HepG2 (cell line): ENCODE measurements at regions not wholly inside any gene's neighbourhood (a gene's known extent, or its start where the extent isn't known, plus 50 kb on each side); places are given as distances from the start of the nearest gene placed in this dataset.

Experiments
- ATAC-seq: fragments of 200-7000 bp; cut with Tn5 transposase; 3 replicates; pipeline ENCODE4 v1.9.1; 2020; ENCODE audit warnings: mild to moderate bottlenecking, moderate library complexity
- BruUV-seq: library from RNA; stranded (reverse); fragments of 400-500 nt; replicated peaks from 2 replicates; lab custom pipeline; 2021; lab: Mats Ljungman, UMichigan
- CTCF ChIA-PET: fragments of 300-600 bp; formaldehyde crosslinking; extraction: SDS; loops from one replicate; lab custom pipeline; 2021; ENCODE audit warnings: low total read pairs, inconsistent platforms, low intra/inter-chr PET ratio; lab: Yijun Ruan, JAX
- POLR2A ChIA-PET: fragments of 350-600 bp; sonication (Branson Sonifier 250); formaldehyde crosslinking; loops from one replicate; lab custom pipeline; 2020; ENCODE audit warnings: antibody characterized with exemption, inconsistent platforms; lab: Yijun Ruan, JAX
- DNase-seq: peaks from one replicate; pipeline ENCODE4 v3.0.0-alpha.2; 2015; ENCODE audit warnings: low spot score
- FAIRE-seq: peaks from 3 replicates; lab custom pipeline; 2011; peaks lifted over from hg19 to GRCh38; lab: Jason Lieb, UNC
- H2AFZ ChIP-seq: one replicate; pipeline ENCODE4 v1.6.1; 2011; ENCODE audit warnings: low read length, inconsistent platforms
- H3K27ac ChIP-seq: fragments of 300-600 bp; 3 replicates; pipeline ENCODE4 v1.8.0; 2011; ENCODE audit warnings: mixed run types, mild to moderate bottlenecking, mixed read lengths, low read length, inconsistent platforms; ENCODE audit not compliant: insufficient read depth; ENCODE audit errors: extremely low read length
- H3K27me3 ChIP-seq, 2 experiments: fragments of 200-600 bp in 1 of 2; 2 replicates in 1 of 2; 3 replicates in 1 of 2; pipeline versions ENCODE4 v1.6.0 to v1.8.0; 2011; ENCODE audit warnings: low read length in 2 of 2, mild to moderate bottlenecking in 2 of 2, moderate library complexity in 2 of 2, inconsistent platforms in 1 of 2; ENCODE audit not compliant: insufficient read depth in 2 of 2, control insufficient read depth in 1 of 2
- H3K36me3 ChIP-seq, 2 experiments: fragments of 200-600 bp in 1 of 2; replicated peaks in 1 of 2; 2 replicates in 1 of 2; 3 replicates in 1 of 2; pipeline versions ENCODE4 v1.5.1 to v1.8.0; 2011; ENCODE audit warnings: low read length in 2 of 2, inconsistent platforms in 1 of 2; ENCODE audit not compliant: insufficient read depth in 2 of 2, control insufficient read depth in 1 of 2
- H3K4me1 ChIP-seq: 2 replicates; pipeline ENCODE4 v1.5.1; 2012; ENCODE audit warnings: low read length, inconsistent platforms; ENCODE audit not compliant: insufficient read depth
- H3K4me2 ChIP-seq: 2 replicates; pipeline ENCODE4 v1.6.0; 2011; ENCODE audit warnings: low read depth, low read length, inconsistent platforms
- H3K4me3 ChIP-seq, 3 experiments: fragments of 200-600 bp in 1 of 3; sonication (generic), shearing (Covaris generic) in 1 of 3; replicated peaks in 1 of 3; 2 replicates each; pipeline ENCODE4 v1.5.1; 2011 to 2016; ENCODE audit warnings: low read length in 3 of 3, inconsistent platforms in 2 of 3, low read depth in 2 of 3, mild to moderate bottlenecking in 2 of 3, control low read depth in 1 of 3, mixed read lengths in 1 of 3; ENCODE audit not compliant: insufficient read depth in 1 of 3
- H3K79me2 ChIP-seq: one replicate; pipeline ENCODE4 v1.6.1; 2011; ENCODE audit warnings: low read length, inconsistent platforms; ENCODE audit not compliant: insufficient read depth
- H3K9ac ChIP-seq: 2 replicates; pipeline ENCODE4 v1.6.0; 2011; ENCODE audit warnings: mild to moderate bottlenecking, low read depth, low read length, inconsistent platforms; ENCODE audit not compliant: insufficient read depth
- H3K9me3 ChIP-seq: 2 replicates; pipeline ENCODE4 v1.5.1; 2012; ENCODE audit warnings: mild to moderate bottlenecking, low read length
- H4K20me1 ChIP-seq: 2 replicates; pipeline ENCODE4 v1.6.0; 2011; ENCODE audit warnings: inconsistent platforms, mild to moderate bottlenecking, low read length, moderate library complexity; ENCODE audit not compliant: insufficient read depth
- EED ChIP-seq: sonication (generic); formaldehyde crosslinking; IDR thresholded peaks from 2 replicates; pipeline ENCODE4 v1.5.0; 2020; ENCODE audit warnings: mild to moderate bottlenecking, missing genetic modification reagents
- NCOA5 ChIP-seq: sonication (generic); formaldehyde crosslinking; IDR thresholded peaks from 2 replicates; pipeline ENCODE4 v1.4.0; 2020; ENCODE audit warnings: missing genetic modification reagents
- NFIB ChIP-seq: sonication (generic); formaldehyde crosslinking; IDR thresholded peaks from 2 replicates; pipeline ENCODE4 v1.9.0; 2021; ENCODE audit warnings: missing genetic modification reagents, mild to moderate bottlenecking, borderline replicate concordance
- NR3C1 ChIP-seq: sonication (generic); formaldehyde crosslinking; IDR thresholded peaks from 2 replicates; pipeline ENCODE4 v1.4.0; 2020; ENCODE audit warnings: missing genetic modification reagents
- RAD21 ChIP-seq: fragments of 450-650 bp; formaldehyde crosslinking; IDR thresholded peaks from 2 replicates; pipeline ENCODE4 v1.5.0; 2020; ENCODE audit warnings: mild to moderate bottlenecking
- RFX3 ChIP-seq: IDR thresholded peaks from 2 replicates; pipeline ENCODE4 v1.6.1; 2016; ENCODE audit warnings: missing biosample characterization, missing genetic modification reagents
- SCMH1 ChIP-seq: sonication (generic); formaldehyde crosslinking; IDR thresholded peaks from 2 replicates; pipeline ENCODE4 v1.9.0; 2021; ENCODE audit warnings: missing genetic modification reagents, mild to moderate bottlenecking, borderline replicate concordance
- SIN3A ChIP-seq: IDR thresholded peaks from 2 replicates; pipeline ENCODE4 v1.6.1; 2011; ENCODE audit warnings: low read depth, mild to moderate bottlenecking, control low read depth, low read length, borderline replicate concordance
- SOX13 ChIP-seq, 3 experiments: fragments of 450-650 bp in 1 of 3; sonication (generic) in 1 of 3; formaldehyde crosslinking in 1 of 3; IDR thresholded peaks in 2 of 3; conservative IDR thresholded peaks in 1 of 3; 2 replicates each; pipeline versions ENCODE4 v1.5.0 to v1.6.1; 2016 to 2020; ENCODE audit warnings: antibody characterized with exemption in 1 of 3, mild to moderate bottlenecking in 1 of 3, missing compliant biosample characterization in 1 of 3, missing genetic modification reagents in 1 of 3, moderate library complexity in 1 of 3
- TP53 ChIP-seq: sonication (generic); formaldehyde crosslinking; conservative IDR thresholded peaks from 2 replicates; pipeline ENCODE4 v1.4.0; 2020; ENCODE audit warnings: missing genetic modification reagents
- ZFP41 ChIP-seq: sonication (generic); formaldehyde crosslinking; IDR thresholded peaks from 2 replicates; pipeline ENCODE4 v1.4.0; 2020; ENCODE audit warnings: mild to moderate bottlenecking, missing genetic modification reagents, borderline replicate concordance
- ZIK1 ChIP-seq: sonication (generic); formaldehyde crosslinking; IDR thresholded peaks from 2 replicates; pipeline ENCODE4 v1.5.0; 2020; ENCODE audit warnings: mild to moderate bottlenecking, low read depth, missing genetic modification reagents, borderline replicate concordance
- ZNF10 ChIP-seq: sonication (generic); formaldehyde crosslinking; IDR thresholded peaks from 2 replicates; pipeline ENCODE4 v1.4.0; 2020; ENCODE audit warnings: mild to moderate bottlenecking, low read depth, missing genetic modification reagents, borderline replicate concordance
- ZNF180 ChIP-seq: sonication (generic); formaldehyde crosslinking; IDR thresholded peaks from 2 replicates; pipeline ENCODE4 v1.4.0; 2020; ENCODE audit warnings: low read depth, missing genetic modification reagents, borderline replicate concordance
- ZNF232 ChIP-seq: sonication (generic); formaldehyde crosslinking; IDR thresholded peaks from 2 replicates; pipeline ENCODE4 v1.4.0; 2020; ENCODE audit warnings: missing genetic modification reagents, borderline replicate concordance
- ZNF589 ChIP-seq: sonication (generic); formaldehyde crosslinking; conservative IDR thresholded peaks from 2 replicates; pipeline ENCODE4 v1.8.0; 2022; ENCODE audit warnings: mild to moderate bottlenecking, moderate library complexity, missing genetic modification reagents
- WGBS: methylation state at CpG from one replicate; pipeline ENCODE4 v1.1.6; 2017; ENCODE audit warnings: low lambda C conversion rate; 5-methylcytosine and 5-hydroxymethylcytosine counted together
- in situ Hi-C: cut with HindIII; loops from 2 replicates; pipeline ENCODE4 v1.10.0; 2017; ENCODE audit warnings: low pct_unique_long_range_greater_than_20kb; ENCODE audit not compliant: extremely low pct_ligation_motif_present
- intact Hi-C: fragments of 100-400 bp; cut with micrococcal nuclease; formaldehyde crosslinking; loops from one replicate; pipeline ENCODE4 v1.10.0; 2022; ENCODE audit not compliant: unreplicated experiment
- TF ChIP-seq, protein P1 (sequence below): sonication (generic); formaldehyde crosslinking; IDR thresholded peaks from 2 replicates; pipeline ENCODE4 v1.4.0; 2020; ENCODE audit warnings: missing genetic modification reagents
- TF ChIP-seq, protein P2 (sequence below): sonication (generic); formaldehyde crosslinking; conservative IDR thresholded peaks from 2 replicates; pipeline ENCODE4 v1.8.1; 2023; ENCODE audit warnings: missing genetic modification reagents

DNA sequence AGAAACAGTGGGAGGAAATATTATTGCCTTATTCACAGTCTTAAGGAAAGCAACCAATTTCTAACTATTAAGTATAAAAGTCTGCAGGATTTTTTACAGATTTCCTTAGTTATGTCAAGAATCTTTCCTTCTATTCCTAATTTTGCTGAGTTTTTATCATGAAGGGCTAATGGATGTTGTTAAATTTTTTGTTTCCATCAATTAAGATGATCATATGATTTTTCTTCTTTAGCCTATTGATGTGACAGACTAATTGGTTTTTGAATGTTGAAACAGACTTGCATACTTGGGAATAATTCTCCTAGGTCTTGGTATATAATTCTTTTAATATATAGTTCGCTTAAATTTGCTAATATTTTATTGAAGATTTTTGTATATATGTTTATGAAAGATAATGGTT, 569.1 kb upstream of the KCND2 start (continued):
- TF ChIP-seq SOX13 (IDR thresholded peaks at IDR 0.05), result no peak
- no peak for TF ChIP-seq SOX13 (CRISPR knock-in tag; conservative IDR thresholded peaks at IDR 0.05 in 1 of 2, IDR thresholded peaks at IDR 0.05 in 1 of 2)
- no peak for TF ChIP-seq RAD21 (CRISPR knock-in tag)
- TF ChIP-seq NFIB (CRISPR knock-in tag), result no peak
- TF ChIP-seq NR3C1 (CRISPR knock-in tag), result no peak
- no peak for TF ChIP-seq SCMH1 (CRISPR knock-in tag)
- no peak for TF ChIP-seq TP53 (CRISPR knock-in tag)

DNA sequence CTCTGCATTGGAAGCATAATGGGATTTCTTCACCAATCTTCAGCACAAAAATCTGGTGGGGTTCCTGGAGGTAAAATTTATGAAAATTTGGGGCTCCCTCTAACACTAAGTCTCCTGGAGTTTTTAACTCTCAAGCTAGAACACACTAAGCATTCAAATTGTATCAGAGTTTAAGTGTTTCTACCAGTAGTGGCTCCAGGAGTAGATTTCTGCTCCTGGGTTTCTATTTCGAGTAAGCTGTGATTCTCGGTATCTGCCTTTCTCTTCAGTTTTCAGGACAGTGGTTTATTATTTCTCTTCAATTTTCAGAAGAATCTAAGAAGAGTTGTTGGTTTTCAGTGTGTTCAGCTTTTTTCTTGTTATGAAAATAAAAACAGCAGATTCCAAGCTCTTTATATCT, 566.4 kb upstream of the KCND2 start:
- WGBS, result 20% methylated on average over 2 of the region's 2 CpGs
- no peak for FAIRE-seq
- TF ChIP-seq, protein P1, sequence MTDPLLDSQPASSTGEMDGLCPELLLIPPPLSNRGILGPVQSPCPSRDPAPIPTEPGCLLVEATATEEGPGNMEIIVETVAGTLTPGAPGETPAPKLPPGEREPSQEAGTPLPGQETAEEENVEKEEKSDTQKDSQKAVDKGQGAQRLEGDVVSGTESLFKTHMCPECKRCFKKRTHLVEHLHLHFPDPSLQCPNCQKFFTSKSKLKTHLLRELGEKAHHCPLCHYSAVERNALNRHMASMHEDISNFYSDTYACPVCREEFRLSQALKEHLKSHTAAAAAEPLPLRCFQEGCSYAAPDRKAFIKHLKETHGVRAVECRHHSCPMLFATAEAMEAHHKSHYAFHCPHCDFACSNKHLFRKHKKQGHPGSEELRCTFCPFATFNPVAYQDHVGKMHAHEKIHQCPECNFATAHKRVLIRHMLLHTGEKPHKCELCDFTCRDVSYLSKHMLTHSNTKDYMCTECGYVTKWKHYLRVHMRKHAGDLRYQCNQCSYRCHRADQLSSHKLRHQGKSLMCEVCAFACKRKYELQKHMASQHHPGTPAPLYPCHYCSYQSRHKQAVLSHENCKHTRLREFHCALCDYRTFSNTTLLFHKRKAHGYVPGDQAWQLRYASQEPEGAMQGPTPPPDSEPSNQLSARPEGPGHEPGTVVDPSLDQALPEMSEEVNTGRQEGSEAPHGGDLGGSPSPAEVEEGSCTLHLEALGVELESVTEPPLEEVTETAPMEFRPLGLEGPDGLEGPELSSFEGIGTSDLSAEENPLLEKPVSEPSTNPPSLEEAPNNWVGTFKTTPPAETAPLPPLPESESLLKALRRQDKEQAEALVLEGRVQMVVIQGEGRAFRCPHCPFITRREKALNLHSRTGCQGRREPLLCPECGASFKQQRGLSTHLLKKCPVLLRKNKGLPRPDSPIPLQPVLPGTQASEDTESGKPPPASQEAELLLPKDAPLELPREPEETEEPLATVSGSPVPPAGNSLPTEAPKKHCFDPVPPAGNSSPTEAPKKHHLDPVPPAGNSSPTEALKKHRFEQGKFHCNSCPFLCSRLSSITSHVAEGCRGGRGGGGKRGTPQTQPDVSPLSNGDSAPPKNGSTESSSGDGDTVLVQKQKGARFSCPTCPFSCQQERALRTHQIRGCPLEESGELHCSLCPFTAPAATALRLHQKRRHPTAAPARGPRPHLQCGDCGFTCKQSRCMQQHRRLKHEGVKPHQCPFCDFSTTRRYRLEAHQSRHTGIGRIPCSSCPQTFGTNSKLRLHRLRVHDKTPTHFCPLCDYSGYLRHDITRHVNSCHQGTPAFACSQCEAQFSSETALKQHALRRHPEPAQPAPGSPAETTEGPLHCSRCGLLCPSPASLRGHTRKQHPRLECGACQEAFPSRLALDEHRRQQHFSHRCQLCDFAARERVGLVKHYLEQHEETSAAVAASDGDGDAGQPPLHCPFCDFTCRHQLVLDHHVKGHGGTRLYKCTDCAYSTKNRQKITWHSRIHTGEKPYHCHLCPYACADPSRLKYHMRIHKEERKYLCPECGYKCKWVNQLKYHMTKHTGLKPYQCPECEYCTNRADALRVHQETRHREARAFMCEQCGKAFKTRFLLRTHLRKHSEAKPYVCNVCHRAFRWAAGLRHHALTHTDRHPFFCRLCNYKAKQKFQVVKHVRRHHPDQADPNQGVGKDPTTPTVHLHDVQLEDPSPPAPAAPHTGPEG, result no peak
- no peak for TF ChIP-seq ZNF232
- TF ChIP-seq, protein P2, sequence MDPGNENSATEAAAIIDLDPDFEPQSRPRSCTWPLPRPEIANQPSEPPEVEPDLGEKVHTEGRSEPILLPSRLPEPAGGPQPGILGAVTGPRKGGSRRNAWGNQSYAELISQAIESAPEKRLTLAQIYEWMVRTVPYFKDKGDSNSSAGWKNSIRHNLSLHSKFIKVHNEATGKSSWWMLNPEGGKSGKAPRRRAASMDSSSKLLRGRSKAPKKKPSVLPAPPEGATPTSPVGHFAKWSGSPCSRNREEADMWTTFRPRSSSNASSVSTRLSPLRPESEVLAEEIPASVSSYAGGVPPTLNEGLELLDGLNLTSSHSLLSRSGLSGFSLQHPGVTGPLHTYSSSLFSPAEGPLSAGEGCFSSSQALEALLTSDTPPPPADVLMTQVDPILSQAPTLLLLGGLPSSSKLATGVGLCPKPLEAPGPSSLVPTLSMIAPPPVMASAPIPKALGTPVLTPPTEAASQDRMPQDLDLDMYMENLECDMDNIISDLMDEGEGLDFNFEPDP (CRISPR knock-in tag), result no peak
- no peak for TF ChIP-seq SIN3A
- TF ChIP-seq EED (CRISPR knock-in tag), result no peak
- TF ChIP-seq ZFP41, result no peak
- no peak for TF ChIP-seq NCOA5 (CRISPR knock-in tag)
- no peak for TF ChIP-seq ZIK1 (CRISPR knock-in tag)
- no peak for TF ChIP-seq ZNF180 (CRISPR knock-in tag)
- no peak for TF ChIP-seq RFX3
- TF ChIP-seq ZNF589 (CRISPR knock-in tag), result no peak
- TF ChIP-seq ZNF10, result no peak

More for the DNA sequence above, 566.4 kb upstream of the KCND2 start:
- ChIA-PET CTCF (no interaction called here), POLR2A (no interaction called here)
- H3K9me3 ChIP-seq, result no peaks in the 10 kb centered on the region
- no peak overlapping the region for H3K4me2 ChIP-seq
- no peaks in the 10 kb centered on the region for H3K4me1 ChIP-seq
- no peaks in the 10 kb centered on the region for H3K27me3 ChIP-seq
- H3K4me3 ChIP-seq, result no peak overlapping the region
- H2AFZ ChIP-seq, result no peak overlapping the region
- no peaks in the 10 kb centered on the region for H4K20me1 ChIP-seq
- no TSS peak for BruUV-seq
- no peaks in the 10 kb centered on the region for H3K36me3 ChIP-seq
- H3K27ac ChIP-seq, result no peak overlapping the region
- no peak overlapping the region for H3K9ac ChIP-seq
- ATAC-seq (no peak), DNase-seq (no peak)
- H3K79me2 ChIP-seq, result no peaks in the 10 kb centered on the region
- intact Hi-C loops (no loop called here), in situ Hi-C loops (no loop called here)
